Left colon (tissue), 2 donors: ENCODE measurements at regions not wholly inside any gene's neighbourhood (a gene's known extent, or its start where the extent isn't known, plus 50 kb on each side); places are given as distances from the start of the nearest gene placed in this dataset.

ENCODE experiments used
- ATAC-seq: fragments of 200-7000 bp; cut with Tn5 transposase; one replicate; pipeline ENCODE4 v1.9.1; 2020; ENCODE audit warnings: mild to moderate bottlenecking, moderate library complexity
- DNase-seq, 2 donors: peaks; one replicate each; pipeline ENCODE4 v3.0.0-alpha.2; 2020
- intact Hi-C, 2 donors: fragments of 100-400 bp; cut with DNase I in 1 of 2; cut with micrococcal nuclease in 1 of 2; formaldehyde crosslinking; loops; one replicate each; pipeline versions ENCODE4 v1.11.2 to v1.14.0; 2022; cut with DNase I, micrococcal nuclease
- donor health status: DM: no; HTN: no; CAD: no.
- donor health status: DM: yes; HTN: yes; CAD: no.

DNA sequence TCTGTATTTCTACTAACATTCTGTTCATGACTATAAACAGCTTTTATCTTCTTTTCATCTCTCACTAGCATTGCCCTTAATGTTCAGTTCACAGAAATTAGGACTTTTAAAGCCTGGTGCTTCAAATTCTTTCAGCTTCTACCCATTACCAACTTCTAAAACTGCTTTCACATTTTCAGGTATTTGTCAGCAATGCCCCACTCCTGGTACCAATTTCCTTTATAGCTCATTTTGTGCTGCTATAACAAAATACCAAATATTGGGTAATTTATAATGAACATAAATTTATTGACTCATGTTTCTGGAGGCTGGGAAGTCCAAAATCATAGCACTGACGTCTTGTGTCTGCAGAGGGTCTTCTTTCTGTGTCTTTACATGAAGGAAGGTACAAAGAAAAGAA lies 753.1 kb upstream of the CCDC54 start:
- DNase-seq (no peak), ATAC-seq (no peak)
- intact Hi-C loops = no loop called here

GRCh38 chr3:106628407-106628806 lies 748.8 kb upstream of the CCDC54 start:
- DNase-seq (no peak), ATAC-seq (no peak)
- intact Hi-C loops = no loop called here

DNA sequence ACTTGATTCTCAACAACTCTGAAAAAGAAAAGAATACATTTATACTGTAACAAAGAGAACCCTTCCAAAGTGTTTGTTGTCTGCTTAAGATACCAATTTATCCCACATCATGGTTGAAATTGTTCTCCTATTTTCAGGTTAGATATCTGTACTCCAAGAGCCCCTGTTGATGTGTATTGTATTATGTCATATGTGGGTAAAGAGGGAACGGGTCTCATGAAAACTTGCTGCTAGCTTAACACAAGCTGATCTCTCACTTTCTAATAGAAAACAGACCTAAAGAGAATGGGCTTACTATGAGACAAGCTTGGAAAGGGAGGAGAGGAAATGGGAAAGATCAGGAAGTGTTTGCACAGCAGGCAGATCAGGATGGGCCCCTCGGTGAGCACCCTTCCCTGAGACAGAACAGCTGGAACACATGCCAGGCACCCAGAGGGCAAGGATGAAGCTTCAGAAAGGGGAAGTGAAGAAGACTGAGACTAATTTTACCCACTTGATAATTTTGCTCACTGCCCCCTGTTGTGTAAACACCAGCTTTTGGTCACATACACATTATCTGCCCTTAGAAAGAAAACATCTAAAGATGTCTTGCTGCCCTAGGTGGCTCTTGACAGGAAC lies 747.9 kb upstream of the CCDC54 start:
- ATAC-seq (no peak), DNase-seq (no peak)
- intact Hi-C loops = no loop called here

DNA sequence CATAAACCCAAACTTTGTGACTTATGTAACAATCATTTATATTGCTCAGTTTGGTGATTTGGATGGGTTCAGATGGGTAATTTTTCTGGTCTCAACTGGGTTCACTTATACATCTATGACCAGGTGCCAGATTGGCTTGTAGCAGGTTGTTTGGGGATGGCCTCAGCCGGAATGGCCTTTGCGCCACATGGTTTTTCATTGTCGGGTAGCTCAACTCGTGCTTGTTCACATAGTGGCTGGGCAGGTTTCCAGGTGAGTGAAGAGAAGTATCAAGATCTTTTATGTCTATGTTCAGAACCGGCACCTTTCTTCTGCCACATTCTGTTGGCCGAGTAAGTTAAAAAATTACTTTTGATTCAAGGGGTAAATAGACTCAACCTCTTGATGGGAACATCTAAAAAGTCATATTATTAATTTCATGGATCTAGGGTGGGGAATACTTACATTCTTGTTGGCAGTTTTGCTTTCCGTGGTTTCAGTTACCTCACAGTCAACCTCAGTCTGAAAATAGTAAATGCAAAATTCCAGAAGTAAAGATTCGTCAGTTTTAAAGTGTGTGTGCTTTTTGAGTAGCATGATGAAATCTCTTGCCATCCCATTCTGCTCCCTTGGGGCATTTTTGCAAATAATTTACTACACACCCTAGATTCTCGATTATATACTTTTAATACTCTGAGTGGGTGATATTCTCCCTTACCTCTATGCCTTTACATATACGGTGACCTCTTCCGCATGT lies 745.7 kb upstream of the CCDC54 start:
- ATAC-seq = no peak
- DNase-seq = no peak
- intact Hi-C loops = no loop called here

GRCh38 chr3:106635271-106635670 lies 742.0 kb upstream of the CCDC54 start:
- intact Hi-C loops = no loop called here
- no peak for ATAC-seq
- DNase-seq = no peak

GRCh38 chr3:106635826-106636225 lies 741.4 kb upstream of the CCDC54 start:
- ATAC-seq = no peak
- intact Hi-C loops = no loop called here

GRCh38 chr3:106640353-106640752 lies 736.9 kb upstream of the CCDC54 start:
- no peak for DNase-seq
- intact Hi-C loops = no loop called here
- ATAC-seq = no peak

More at GRCh38 chr3:106635826-106636225, 741.4 kb upstream of the CCDC54 start:
- DNase-seq = no peak

DNA sequence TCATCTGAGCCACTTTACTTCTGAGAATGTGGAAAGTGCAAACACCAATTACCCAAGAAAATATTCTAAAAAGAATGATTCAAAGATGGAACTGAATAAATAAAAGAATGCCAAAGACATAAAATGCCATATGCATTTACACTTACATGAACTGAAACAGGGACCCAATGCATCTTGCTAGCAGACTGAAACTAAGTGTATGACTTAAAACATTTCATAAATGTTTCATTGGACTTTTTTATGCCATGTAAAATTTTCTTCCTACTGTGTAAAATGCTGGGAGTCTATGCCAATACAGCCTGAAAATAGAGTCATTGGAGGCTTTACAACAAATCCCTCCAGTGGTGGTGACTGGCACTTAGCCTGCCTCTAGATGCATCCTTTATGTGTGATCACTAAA lies 735.1 kb upstream of the CCDC54 start:
- no peak for ATAC-seq
- intact Hi-C loops = no loop called here
- no peak for DNase-seq

GRCh38 chr3:106643684-106644161 lies 733.5 kb upstream of the CCDC54 start:
- intact Hi-C loops = no loop called here
- ATAC-seq (no peak), DNase-seq (no peak)

DNA sequence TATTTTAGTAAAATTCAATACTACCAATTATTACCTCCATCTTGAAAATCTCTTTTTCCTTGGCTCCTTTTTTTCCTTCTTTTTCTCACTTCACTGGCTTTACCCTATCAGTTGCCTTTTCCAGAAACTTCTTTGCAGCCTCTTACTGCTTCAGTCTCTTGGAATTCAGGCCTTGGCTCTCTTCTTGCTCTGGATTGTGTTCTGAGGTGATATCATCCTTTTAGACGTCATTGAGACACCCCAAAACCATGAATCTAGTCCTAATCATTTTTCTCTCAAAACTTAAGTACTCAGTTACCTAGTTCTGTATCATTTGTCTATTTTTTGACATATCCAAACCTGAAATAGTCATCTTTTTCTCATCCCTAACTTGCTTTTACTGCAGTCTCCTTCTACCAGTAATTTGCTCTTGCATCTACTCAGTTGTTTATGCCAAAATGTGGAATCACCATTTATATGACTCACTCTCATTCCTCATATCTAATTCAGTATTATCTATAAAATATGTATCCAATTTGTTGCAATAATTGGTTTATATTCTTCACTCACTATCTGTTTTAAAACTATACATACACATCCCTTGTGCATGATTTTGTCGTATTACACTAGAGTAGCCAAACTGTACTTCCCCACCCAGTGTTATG lies 703.2 kb upstream of the CCDC54 start:
- intact Hi-C loops = no loop called here
- no peak for ATAC-seq
- DNase-seq = no peak

DNA sequence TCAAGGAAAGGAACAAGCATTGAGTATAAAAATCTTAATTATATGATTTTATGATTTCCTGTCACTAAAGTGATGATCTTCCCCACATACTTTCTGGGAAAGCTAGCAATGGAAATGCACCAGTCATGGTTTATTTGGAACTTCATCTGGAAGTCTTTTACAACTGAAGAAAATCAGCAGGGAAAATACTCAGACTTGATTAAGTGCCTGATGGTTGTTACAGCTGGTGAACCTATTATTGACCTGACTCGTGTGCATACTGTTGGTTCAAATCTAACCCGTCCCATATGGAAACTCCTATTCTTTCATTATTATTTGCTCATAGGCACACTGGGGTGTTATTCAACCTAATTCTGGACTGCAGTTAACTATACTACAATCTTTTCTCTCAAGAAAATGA lies 701.8 kb upstream of the CCDC54 start:
- intact Hi-C loops = no loop called here
- DNase-seq (no peak), ATAC-seq (no peak)

GRCh38 chr3:106678657-106679390 lies 698.4 kb upstream of the CCDC54 start:
- intact Hi-C loops = no loop called here
- ATAC-seq = no peak
- no peak for DNase-seq

DNA sequence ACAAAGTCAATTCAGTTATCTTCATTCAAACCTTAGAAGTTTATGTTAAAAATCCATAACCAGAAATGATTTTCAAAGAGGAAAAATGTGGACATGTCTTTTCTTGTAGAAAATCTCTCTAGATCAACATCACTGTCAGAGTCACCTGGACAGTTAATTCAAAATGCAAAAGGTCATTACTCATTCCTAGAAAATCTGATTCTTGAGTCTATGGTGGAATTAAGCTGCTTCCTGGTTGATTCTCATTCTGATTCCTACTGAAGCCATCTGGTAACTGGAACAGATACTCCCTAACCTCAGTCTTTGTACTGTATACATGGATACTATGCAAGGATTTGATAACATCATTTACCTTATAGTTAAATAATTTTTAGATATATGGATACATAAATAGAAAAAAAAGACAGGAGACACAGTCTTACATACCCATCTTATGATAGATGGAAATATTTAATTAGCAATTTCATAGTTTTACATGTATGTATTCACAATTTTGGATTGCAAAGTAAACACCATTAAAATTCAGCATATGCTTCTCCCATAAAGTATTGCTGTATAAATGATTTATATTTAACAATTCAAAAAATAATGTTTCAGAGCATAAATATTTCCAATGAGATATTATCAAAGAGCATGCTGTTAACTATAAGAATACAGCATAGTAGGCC lies 693.2 kb upstream of the CCDC54 start:
- intact Hi-C loops = no loop called here
- ATAC-seq = no peak
- DNase-seq = no peak

GRCh38 chr3:106685745-106686144 lies 691.5 kb upstream of the CCDC54 start:
- intact Hi-C loops = no loop called here
- ATAC-seq (no peak), DNase-seq (no peak)

DNA sequence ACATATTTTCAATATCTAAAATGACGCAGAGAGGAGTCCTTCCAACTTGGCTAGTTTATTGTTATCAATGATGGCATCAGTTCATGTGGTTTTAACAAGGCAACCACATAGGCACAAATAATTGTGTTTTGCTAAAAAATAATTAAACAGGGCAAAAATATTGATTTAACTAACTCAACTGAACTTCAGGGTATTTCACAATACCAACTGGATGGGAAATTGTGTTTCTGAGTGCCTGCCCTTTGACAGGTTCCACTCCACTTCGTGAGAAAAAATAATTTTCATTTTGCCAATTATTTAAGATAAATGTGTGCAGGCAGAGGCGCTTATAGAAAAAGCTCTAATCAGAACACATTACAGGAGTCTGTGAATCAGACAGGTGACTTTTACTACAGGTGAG lies 689.3 kb upstream of the CCDC54 start:
- no peak for DNase-seq
- intact Hi-C loops = no loop called here
- no peak for ATAC-seq

- no peak for DNase-seq
- intact Hi-C loops = no loop called here
- ATAC-seq = no peak
These were observed 688.8 kb upstream of the CCDC54 start for GRCh38 chr3:106688464-106688863.

DNA sequence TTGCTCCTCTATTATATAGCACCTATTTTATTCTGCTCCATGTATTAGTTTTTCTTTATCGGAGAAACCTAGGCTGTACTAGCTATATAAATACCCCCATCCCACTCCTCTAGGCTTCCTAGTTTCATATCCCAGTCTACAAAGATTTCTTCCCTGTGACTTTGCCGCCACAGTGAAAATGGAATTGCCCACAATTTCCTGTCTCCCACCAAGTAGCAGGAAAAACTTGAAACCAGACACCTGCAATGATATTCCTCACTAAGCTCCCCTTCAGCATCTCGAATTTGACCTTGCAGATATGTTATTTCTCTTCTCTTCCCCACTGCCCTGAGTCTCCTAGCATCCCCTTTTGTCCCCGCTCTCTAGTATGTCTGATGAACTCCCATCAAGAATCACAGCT lies 685.8 kb upstream of the CCDC54 start:
- intact Hi-C loops = no loop called here
- ATAC-seq = no peak
- no peak for DNase-seq

GRCh38 chr3:106692624-106693023 lies 684.6 kb upstream of the CCDC54 start:
- intact Hi-C loops = no loop called here
- DNase-seq (no peak), ATAC-seq (no peak)

GRCh38 chr3:106699122-106699521 lies 678.1 kb upstream of the CCDC54 start:
- intact Hi-C loops = no loop called here
- ATAC-seq (no peak), DNase-seq (no peak)
